Panc1 (cell line): ENCODE measurements at regions not wholly inside any gene's neighbourhood (a gene's known extent, or its start where the extent isn't known, plus 50 kb on each side); places are given as distances from the start of the nearest gene placed in this dataset.

Experiments used
- ATAC-seq: fragments of 200-7000 bp; cut with Tn5 transposase; 2 replicates; pipeline ENCODE4 v1.9.1; 2020; ENCODE audit warnings: mild to moderate bottlenecking, moderate library complexity
- BruUV-seq: library from RNA; stranded (reverse); fragments of 400-500 nt; replicated peaks from 2 replicates; lab custom pipeline; 2021; lab: Mats Ljungman, UMichigan
- CTCF ChIA-PET: fragments of 300-600 bp; sonication (Branson Sonifier 250); formaldehyde crosslinking; loops from one replicate; lab custom pipeline; 2022; ENCODE audit warnings: antibody characterized with exemption; lab: Charles Lee
- POLR2A ChIA-PET: fragments of 300-600 bp; sonication (Branson Sonifier 250); formaldehyde crosslinking; loops from one replicate; lab custom pipeline; 2022; ENCODE audit warnings: antibody characterized with exemption; lab: Charles Lee
- DNase-seq: peaks from one replicate; pipeline ENCODE4 v3.0.0-alpha.2; 2010; ENCODE audit warnings: low read depth, low spot score
- H3K27ac ChIP-seq: 2 replicates; pipeline ENCODE4 v1.5.1; 2011; ENCODE audit warnings: mild to moderate bottlenecking, low read length, inconsistent platforms
- H3K27me3 ChIP-seq: fragments of 200-500 bp; sonication (Bioruptor generic); 2 replicates; pipeline ENCODE4 v1.6.0; 2014; ENCODE audit warnings: low read length, inconsistent platforms; ENCODE audit not compliant: control insufficient read depth, insufficient read depth
- H3K36me3 ChIP-seq: fragments of 200-500 bp; sonication (Bioruptor generic); 2 replicates; pipeline ENCODE4 v1.5.1; 2014; ENCODE audit warnings: inconsistent platforms, mild to moderate bottlenecking, low read length, moderate library complexity; ENCODE audit not compliant: control insufficient read depth, insufficient read depth
- H3K4me1 ChIP-seq: 2 replicates; pipeline ENCODE4 v1.5.1; 2011; ENCODE audit warnings: inconsistent platforms, mild to moderate bottlenecking, low read length, moderate library complexity; ENCODE audit not compliant: control insufficient read depth, insufficient read depth
- H3K4me3 ChIP-seq, 2 experiments: 2 replicates each; pipeline ENCODE4 v1.5.1; 2011 to 2012; ENCODE audit warnings: low read depth in 2 of 2, low read length in 2 of 2, mild to moderate bottlenecking in 2 of 2, inconsistent platforms in 1 of 2, moderate library complexity in 1 of 2
- H3K9me3 ChIP-seq: fragments of 200-500 bp; sonication (Bioruptor generic); 2 replicates; pipeline ENCODE4 v1.5.1; 2014; ENCODE audit warnings: low read depth, mild to moderate bottlenecking, inconsistent platforms, low read length, moderate library complexity; ENCODE audit not compliant: control insufficient read depth, insufficient read depth
- CTCF ChIP-seq: fragments of 450-650 bp; IDR thresholded peaks from 2 replicates; pipeline ENCODE4 v1.5.1; 2017; ENCODE audit warnings: mild to moderate bottlenecking
- POLR2AphosphoS5 ChIP-seq: IDR thresholded peaks from 2 replicates; pipeline ENCODE4 v1.6.1; 2012; ENCODE audit warnings: mild to moderate bottlenecking, low read depth, low read length, moderate library complexity
- REST ChIP-seq, 2 experiments: IDR thresholded peaks; 2 replicates each; pipeline ENCODE4 v1.6.1; 2011 to 2012; ENCODE audit warnings: low read depth in 2 of 2, control low read depth in 1 of 2, low read length in 1 of 2, mild to moderate bottlenecking in 1 of 2, moderate library complexity in 1 of 2; ENCODE audit not compliant: insufficient read depth in 1 of 2
- SIN3A ChIP-seq: IDR thresholded peaks from 2 replicates; pipeline ENCODE4 v1.6.1; 2012; ENCODE audit warnings: low read depth, mild to moderate bottlenecking, low read length, moderate library complexity, borderline replicate concordance; ENCODE audit not compliant: insufficient read depth
- TCF7L2 ChIP-seq: IDR thresholded peaks from 2 replicates; pipeline ENCODE4 v1.6.1; 2011; ENCODE audit warnings: mild to moderate bottlenecking, low read depth, low read length, inconsistent platforms
- in situ Hi-C: cut with HindIII; loops from 2 replicates; pipeline ENCODE4 v1.10.0; 2016; ENCODE audit warnings: low sequenced_read_pairs, low pct_unique_long_range_greater_than_20kb
- intact Hi-C: fragments of 100-400 bp; cut with micrococcal nuclease; formaldehyde crosslinking; loops from one replicate; pipeline ENCODE4 v1.10.0; 2022; ENCODE audit not compliant: unreplicated experiment

GRCh38 chr6:98634569-98634968 is 199.8 kb upstream of the POU3F2 start:
- in situ Hi-C loops: no loop called here
- ChIA-PET CTCF (no interaction called here), POLR2A (no interaction called here)
- ATAC-seq (no peak), DNase-seq (no peak)
- no peaks in the 10 kb centered on the region for H3K36me3 ChIP-seq
- H3K4me3 ChIP-seq: no peak overlapping the region
- intact Hi-C loops: no loop called here
- H3K27me3 ChIP-seq: no peaks in the 10 kb centered on the region; the same call in 1 of the 2 replicates
- no peaks in the 10 kb centered on the region for H3K4me1 ChIP-seq
- no peak for TF ChIP-seq SIN3A
- no peak for TF ChIP-seq TCF7L2
- TF ChIP-seq REST (IDR thresholded peaks at IDR 0.05; ENCODE audit: insufficient read depth in 1 of 2, low read depth in 2 of 2, low read length in 1 of 2): no peak
- no peak for TF ChIP-seq POLR2AphosphoS5
- no peak for TF ChIP-seq CTCF
- no peaks in the 10 kb centered on the region for H3K9me3 ChIP-seq
- BruUV-seq: no TSS peak
- H3K27ac ChIP-seq: no peak overlapping the region

GRCh38 chr6:98635191-98635590 is 199.2 kb upstream of the POU3F2 start:
- in situ Hi-C loops: no loop called here
- POLR2A ChIA-PET: no interaction called here
- H3K4me1 ChIP-seq: no peaks in the 10 kb centered on the region

More at GRCh38 chr6:98635191-98635590, 199.2 kb upstream of the POU3F2 start:
- Histone ChIP-seq H3K9me3 (no peaks in the 10 kb centered on the region), H3K27me3 (no peaks in the 10 kb centered on the region; the same call in 1 of the 2 replicates), H3K36me3 (no peaks in the 10 kb centered on the region), H3K27ac (no peak overlapping the region), H3K4me3 (no peak overlapping the region)
- DNase-seq (no peak), ATAC-seq (no peak)
- CTCF ChIA-PET: no interaction called here
- intact Hi-C loops: no loop called here
- no peak for TF ChIP-seq TCF7L2
- TF ChIP-seq SIN3A: no peak
- TF ChIP-seq REST (IDR thresholded peaks at IDR 0.05; ENCODE audit: insufficient read depth in 1 of 2, low read depth in 2 of 2, low read length in 1 of 2): no peak
- TF ChIP-seq CTCF: no peak
- no peak for TF ChIP-seq POLR2AphosphoS5
- BruUV-seq: no TSS peak
